ENCODE measurements at regions not wholly inside any gene's neighbourhood (a gene's known extent, or its start where the extent isn't known, plus 50 kb on each side); places are given as distances from the start of the nearest gene placed in this dataset.

- H4K5ac ChIP-seq (ENCODE audit: low read depth, low read length) = no peak overlapping the region
- ATAC-seq (ENCODE audit: low read depth) (no peak), DNase-seq (no peak)
- no peak overlapping the region for H3K18ac ChIP-seq (ENCODE audit: low read depth, low read length)
- no peak overlapping the region for H3K56ac ChIP-seq (ENCODE audit: extremely low read depth, insufficient read depth, low read length)
- H4K91ac ChIP-seq (ENCODE audit: insufficient read depth, low read depth, low read length) = no peak overlapping the region
- TF ChIP-seq CEBPB (IDR thresholded peaks at IDR 0.05; ENCODE audit: low read depth, low read length) = no peak
- TF ChIP-seq SMC3 (IDR thresholded peaks at IDR 0.05; ENCODE audit: low read depth, low read length) = no peak
- H3K4me1 ChIP-seq (ENCODE audit: control insufficient read depth, insufficient read depth, low read length) = peaks cover 8% of the 10 kb centered on the region
- no peak overlapping the region for H2BK120ac ChIP-seq (ENCODE audit: low read depth, low read length)
- intact Hi-C loops (cut with micrococcal nuclease) = no loop called here
- H3K4me3 ChIP-seq (ENCODE audit: insufficient read depth, low read depth, low read length) = no peak overlapping the region
- H4K8ac ChIP-seq (ENCODE audit: low read depth in 2 of 2, low read length in 2 of 2) = no peak overlapping the region
- H3K27ac ChIP-seq (ENCODE audit: insufficient read depth, low read length) = no peak overlapping the region
- POLR2A ChIA-PET (ENCODE audit: unreplicated experiment) = no interaction called here
- peaks cover 9% of the 10 kb centered on the region; the same call in 1 of the 2 replicates for H4K20me1 ChIP-seq (ENCODE audit: insufficient read depth, low read length)
- no peaks in the 10 kb centered on the region for H3K9me3 ChIP-seq (ENCODE audit: control insufficient read depth, insufficient read depth, low read length)
- no peak overlapping the region for H2AK9ac ChIP-seq (replicated peaks; ENCODE audit: low read depth, low read length, poor library complexity)
- peaks cover 11% of the 10 kb centered on the region; the same call in 1 of the 2 replicates for H3K9me1 ChIP-seq (ENCODE audit: insufficient read depth, low read length)
- CTCF ChIA-PET = no interaction called here
- in situ Hi-C loops (cut with MboI; ENCODE audit: low sequenced_read_pairs) = no loop called here
- dilution Hi-C loops (cut with HindIII; ENCODE audit: low sequenced_read_pairs, unreplicated experiment) = no loop called here
- H3K9ac ChIP-seq (ENCODE audit: low read depth, low read length) = no peak overlapping the region
- H3K36me3 ChIP-seq (ENCODE audit: control insufficient read depth, insufficient read depth, low read length) = no peaks in the 10 kb centered on the region
- H2BK15ac ChIP-seq (ENCODE audit: low read depth, low read length) = no peak overlapping the region
- H3K23ac ChIP-seq (ENCODE audit: low read depth, low read length) = no peak overlapping the region
- peaks cover 33% of the 10 kb centered on the region for H3K27me3 ChIP-seq (ENCODE audit: control insufficient read depth, insufficient read depth, low read length)
- no peak overlapping the region for H2BK5ac ChIP-seq (ENCODE audit: low read depth, low read length, poor library complexity, severe bottlenecking)
- H3K4ac ChIP-seq (ENCODE audit: low read depth, low read length) = no peak overlapping the region
- H2BK20ac ChIP-seq (ENCODE audit: low read depth, low read length) = no peak overlapping the region
- H3K79me1 ChIP-seq (ENCODE audit: low read depth in 1 of 2, low read length in 2 of 2) = no peaks in the 10 kb centered on the region
- H3K14ac ChIP-seq (replicated peaks; ENCODE audit: low read depth, low read length) = no peak overlapping the region
- no peak overlapping the region for H2AFZ ChIP-seq (replicated peaks; ENCODE audit: low read length, poor library complexity)
- BruUV-seq (replicated peaks) = no TSS peak
- no peak overlapping the region for H3K4me2 ChIP-seq (ENCODE audit: low read depth, low read length)
- H2AK5ac ChIP-seq (ENCODE audit: low read depth, low read length) = no peak overlapping the region
- WGBS, 2 experiments (ENCODE audit: extremely low coverage in 2 of 2, insufficient read length in 1 of 2) = no CpG with 5 or more reads among the region's 4 CpGs
These were observed 83.6 kb downstream of the CCDC34 start for GRCh38 chr11:27279460-27279859.
